ENCODE measurements at regions not wholly inside any gene's neighbourhood (a gene's known extent, or its start where the extent isn't known, plus 50 kb on each side); places are given as distances from the start of the nearest gene placed in this dataset.

- no peak for TF ChIP-seq CTCF (IDR thresholded peaks at IDR 0.05)
- no peak for TF ChIP-seq MYBL2 (CRISPR knock-in tag; IDR thresholded peaks at IDR 0.05)
- no peak for TF ChIP-seq NR3C1 (CRISPR knock-in tag; conservative IDR thresholded peaks at IDR 0.05; ENCODE audit: low read depth)
- TF ChIP-seq HMGXB4 (CRISPR knock-in tag; IDR thresholded peaks at IDR 0.05) = no peak
- no peak for TF ChIP-seq ZBTB43 (CRISPR knock-in tag; IDR thresholded peaks at IDR 0.05)
- TF ChIP-seq RELA (CRISPR knock-in tag; IDR thresholded peaks at IDR 0.05; ENCODE audit: borderline replicate concordance) = no peak
- TF ChIP-seq ZNF317 (CRISPR knock-in tag; IDR thresholded peaks at IDR 0.05; ENCODE audit: borderline replicate concordance, low read depth) = no peak
- no peak for TF ChIP-seq MAX (CRISPR knock-in tag; IDR thresholded peaks at IDR 0.05)
- TF ChIP-seq JUN (CRISPR knock-in tag; IDR thresholded peaks at IDR 0.05) = no peak
- no peak for TF ChIP-seq USF2 (CRISPR knock-in tag; IDR thresholded peaks at IDR 0.05)
- TF ChIP-seq SMAD3 (CRISPR knock-in tag; IDR thresholded peaks at IDR 0.05; ENCODE audit: borderline replicate concordance) = no peak
- TF ChIP-seq ETV6 (CRISPR knock-in tag; IDR thresholded peaks at IDR 0.05) = no peak
Observed at GRCh38 chr9:99592834-99593574, 228.7 kb upstream of the NR4A3 start.

All from WTC11 (cell line).